ENCODE measurements at regions not wholly inside any gene's neighbourhood (a gene's known extent, or its start where the extent isn't known, plus 50 kb on each side); places are given as distances from the start of the nearest gene placed in this dataset.

DNA sequence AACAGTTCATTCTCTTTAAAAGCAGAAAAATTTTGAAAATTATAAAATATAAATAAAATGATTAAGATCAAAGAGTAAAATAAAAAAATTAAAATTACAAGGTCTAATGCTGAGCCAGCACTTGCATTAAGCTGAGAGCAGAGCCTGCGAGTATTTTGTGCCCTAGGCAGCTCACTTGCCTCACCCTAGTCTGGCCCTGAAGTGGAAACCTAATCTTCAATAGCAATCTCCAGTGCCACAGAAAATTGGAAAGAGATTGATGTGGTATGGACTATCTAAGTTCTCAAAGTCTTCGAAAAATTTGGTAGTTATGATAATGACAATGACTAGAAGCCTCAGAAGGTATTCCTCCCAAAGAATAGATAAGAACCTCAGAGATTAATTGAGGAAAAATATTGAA is 459.4 kb upstream of the CBLB start:
- H3K27ac Mint-ChIP-seq (ENCODE audit: unreplicated experiment), result no peak overlapping the region
- H3K4me3 Mint-ChIP-seq (ENCODE audit: unreplicated experiment), result no peak overlapping the region
- no peak for DNase-seq (ENCODE audit: low spot score)
- H3K27me3 Mint-ChIP-seq (ENCODE audit: low read depth), result no peaks in the 10 kb centered on the region
- no peaks in the 10 kb centered on the region for H3K36me3 Mint-ChIP-seq (ENCODE audit: low read depth)
- H3K4me1 Mint-ChIP-seq (ENCODE audit: low read depth), result peaks cover 9% of the 10 kb centered on the region
- no peak for TF ChIP-seq CTCF (IDR thresholded peaks at IDR 0.05)
- H3K9me3 Mint-ChIP-seq (ENCODE audit: low read depth), result peaks cover 13% of the 10 kb centered on the region

DNA sequence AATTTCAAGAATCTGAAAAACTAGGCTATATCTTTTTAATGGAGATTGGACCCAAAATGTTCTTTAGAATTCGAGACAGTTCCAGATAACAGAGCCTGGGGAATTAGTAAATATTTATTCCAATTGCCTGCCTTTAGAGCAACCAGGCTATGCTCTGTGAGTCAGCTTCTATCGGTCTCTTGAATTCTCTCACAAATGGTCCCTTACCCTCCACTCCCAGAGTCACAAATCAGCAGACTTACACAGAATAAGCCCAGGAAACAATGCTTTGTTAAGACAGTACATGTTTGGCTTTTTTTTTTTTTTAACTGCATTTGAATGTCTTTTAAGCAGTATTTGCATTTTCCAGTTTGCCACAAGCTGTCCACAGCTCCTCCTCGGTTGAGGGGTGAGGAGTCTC is 460.7 kb upstream of the CBLB start:
- TF ChIP-seq CTCF (IDR thresholded peaks at IDR 0.05), result no peak
- no peak for DNase-seq (ENCODE audit: low spot score)
- Mint-ChIP-seq H3K27me3 (ENCODE audit: low read depth) (no peaks in the 10 kb centered on the region), H3K9me3 (ENCODE audit: low read depth) (peaks cover 6% of the 10 kb centered on the region), H3K4me3 (ENCODE audit: unreplicated experiment) (no peak overlapping the region), H3K4me1 (ENCODE audit: low read depth) (peaks cover 20% of the 10 kb centered on the region), H3K27ac (ENCODE audit: unreplicated experiment) (no peak overlapping the region), H3K36me3 (ENCODE audit: low read depth) (no peaks in the 10 kb centered on the region)

- Mint-ChIP-seq H3K27me3 (ENCODE audit: low read depth) (no peaks in the 10 kb centered on the region), H3K27ac (ENCODE audit: unreplicated experiment) (no peak overlapping the region), H3K36me3 (ENCODE audit: low read depth) (no peaks in the 10 kb centered on the region), H3K4me3 (ENCODE audit: unreplicated experiment) (no peak overlapping the region), H3K9me3 (ENCODE audit: low read depth) (no peaks in the 10 kb centered on the region), H3K4me1 (ENCODE audit: low read depth) (peaks cover 32% of the 10 kb centered on the region)
- TF ChIP-seq CTCF (IDR thresholded peaks at IDR 0.05), result no peak
- no peak for DNase-seq (ENCODE audit: low spot score)
These were observed 462.8 kb upstream of the CBLB start for GRCh38 chr3:106331636-106332035.

DNA sequence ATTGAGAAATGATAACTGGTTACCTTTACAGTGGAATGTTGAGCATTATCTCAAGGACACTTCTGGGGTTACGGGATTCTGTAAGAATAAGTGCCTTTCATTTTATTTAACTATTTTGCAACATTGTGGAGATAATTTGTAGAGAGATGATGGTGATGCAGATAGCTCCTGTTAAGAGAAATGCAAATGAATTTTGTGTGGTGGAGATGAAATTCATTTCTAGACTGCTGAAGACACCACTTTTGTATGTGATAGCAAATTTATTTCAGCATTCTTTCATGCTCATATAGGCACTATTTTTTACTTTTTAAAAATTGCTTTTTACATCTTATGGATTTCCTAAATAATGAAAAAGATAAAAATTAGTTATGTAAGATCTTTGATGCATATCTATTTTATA is 463.3 kb upstream of the CBLB start:
- H3K27ac Mint-ChIP-seq (ENCODE audit: unreplicated experiment), result no peak overlapping the region
- H3K36me3 Mint-ChIP-seq (ENCODE audit: low read depth), result no peaks in the 10 kb centered on the region
- TF ChIP-seq CTCF (IDR thresholded peaks at IDR 0.05), result no peak
- H3K27me3 Mint-ChIP-seq (ENCODE audit: low read depth), result no peaks in the 10 kb centered on the region
- no peaks in the 10 kb centered on the region for H3K9me3 Mint-ChIP-seq (ENCODE audit: low read depth)
- no peak overlapping the region for H3K4me3 Mint-ChIP-seq (ENCODE audit: unreplicated experiment)
- DNase-seq (ENCODE audit: low spot score), result no peak
- H3K4me1 Mint-ChIP-seq (ENCODE audit: low read depth), result peaks cover 32% of the 10 kb centered on the region

- Mint-ChIP-seq H3K4me1 (ENCODE audit: low read depth) (peaks cover 25% of the 10 kb centered on the region), H3K36me3 (ENCODE audit: low read depth) (no peaks in the 10 kb centered on the region), H3K27me3 (ENCODE audit: low read depth) (no peaks in the 10 kb centered on the region), H3K27ac (ENCODE audit: unreplicated experiment) (no peak overlapping the region), H3K4me3 (ENCODE audit: unreplicated experiment) (no peak overlapping the region), H3K9me3 (ENCODE audit: low read depth) (no peaks in the 10 kb centered on the region)
- DNase-seq (ENCODE audit: low spot score), result no peak
- no peak for TF ChIP-seq CTCF (IDR thresholded peaks at IDR 0.05)
These were observed 464.1 kb upstream of the CBLB start for GRCh38 chr3:106332884-106333283.

All from chondrocyte (in vitro differentiated cells).